Fibroblast of skin of left quadriceps (primary cell): ENCODE measurements at regions not wholly inside any gene's neighbourhood (a gene's known extent, or its start where the extent isn't known, plus 50 kb on each side); places are given as distances from the start of the nearest gene placed in this dataset.

ENCODE experiments used
- DNase-seq, 2 experiments: peaks; one replicate each; pipeline ENCODE4 v3.0.0-alpha.2; 2013; ENCODE audit warnings: low read depth in 2 of 2

DNA sequence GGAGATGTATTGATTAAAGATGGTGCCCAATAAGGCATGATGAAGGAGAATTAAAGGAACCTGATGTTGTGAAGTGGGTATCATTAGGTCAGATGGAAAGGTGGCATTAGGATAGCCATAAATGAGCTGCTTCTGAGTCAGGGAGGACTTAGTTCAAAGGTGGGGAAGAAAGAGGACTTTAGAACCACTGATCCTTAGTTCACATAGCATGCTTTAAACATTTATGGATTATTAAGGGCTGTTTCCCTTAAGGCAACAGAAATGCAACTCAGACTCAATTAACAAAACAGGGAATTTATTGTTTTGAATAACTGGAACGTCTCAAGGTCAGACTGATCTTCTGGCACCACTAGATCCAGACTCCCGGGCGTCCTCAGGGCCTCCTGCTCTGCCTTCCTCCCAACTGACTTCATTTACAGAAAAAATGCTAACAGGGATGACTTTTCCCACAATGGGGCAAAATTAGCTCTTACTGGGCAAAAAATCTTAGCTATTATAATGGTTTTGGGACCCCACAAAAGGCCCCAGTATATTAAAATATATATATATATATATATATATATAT is 1526.0 kb downstream of the TBC1D22A start:
- no peak for DNase-seq

DNA sequence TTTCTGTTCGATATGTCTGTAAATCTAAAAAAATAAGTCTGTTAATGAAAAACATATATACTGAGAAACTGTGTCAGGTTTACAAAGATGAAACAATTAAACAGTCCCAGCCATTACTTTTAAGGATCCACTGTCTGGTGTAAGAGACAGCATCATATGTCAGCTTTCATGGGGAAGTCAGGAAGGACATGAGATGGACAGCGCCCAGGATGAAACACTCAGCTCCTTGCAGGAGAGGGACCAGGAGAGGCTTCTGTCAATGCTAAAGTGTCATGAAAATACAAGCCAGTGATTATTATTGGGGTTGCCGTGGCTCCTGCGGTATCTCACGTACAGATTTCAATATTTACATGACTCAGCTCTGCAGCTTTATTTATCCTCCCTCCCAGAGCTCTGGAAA is 1524.6 kb downstream of the TBC1D22A start:
- DNase-seq = no peak

DNA sequence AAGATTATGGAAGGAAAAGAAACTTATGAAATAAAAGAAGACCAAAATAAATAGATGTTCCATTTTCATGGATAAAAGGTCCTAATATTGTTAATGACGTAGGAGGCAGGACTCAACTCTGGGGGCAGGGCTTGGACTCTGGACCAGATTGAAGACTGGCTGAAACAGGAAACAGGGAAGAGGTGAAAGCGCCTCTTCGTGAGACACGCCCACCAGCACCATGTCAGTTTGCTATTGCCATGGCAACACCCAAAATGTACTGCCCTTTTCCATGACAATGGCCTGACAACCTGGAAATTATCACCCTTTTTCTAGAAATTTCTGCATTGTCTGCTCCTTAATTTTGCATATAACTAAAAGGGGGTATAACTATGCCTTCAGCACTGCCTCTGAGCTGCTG is 1522.2 kb downstream of the TBC1D22A start:
- no peak for DNase-seq

DNA sequence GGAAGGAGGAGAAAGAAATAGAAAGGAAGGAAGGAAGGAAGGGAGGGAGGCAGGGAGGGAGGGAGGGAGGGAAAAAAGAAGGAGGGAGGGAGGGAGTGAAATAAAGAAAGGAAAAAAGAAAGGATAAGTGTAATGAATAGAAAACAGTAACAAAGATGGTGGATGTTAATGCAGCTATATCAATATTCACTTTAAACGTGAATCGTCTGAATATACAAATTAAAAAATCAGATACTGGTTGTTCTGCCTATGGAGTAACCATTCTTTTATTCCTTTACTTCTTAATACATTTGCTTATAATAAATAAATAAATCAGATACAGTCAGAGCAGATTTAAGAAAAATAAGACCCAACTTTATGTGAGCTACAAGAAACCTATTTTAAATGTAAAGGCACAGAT is 1520.4 kb downstream of the TBC1D22A start:
- no peak for DNase-seq

DNA sequence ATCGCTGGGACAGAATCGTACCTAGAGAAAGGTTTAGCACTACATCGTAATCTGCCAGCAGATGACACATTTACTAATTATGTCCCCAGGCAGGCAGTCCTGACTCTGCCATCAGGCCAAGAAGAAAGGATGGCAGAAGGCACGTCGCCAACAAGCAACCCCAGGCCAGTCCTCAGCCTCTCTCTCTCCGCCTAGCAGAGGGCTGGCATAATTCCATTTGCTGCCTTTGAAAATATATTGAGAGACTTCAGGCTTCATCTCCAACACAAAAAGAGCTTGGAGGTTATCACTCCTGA is 1517.0 kb downstream of the TBC1D22A start:
- no peak for DNase-seq

DNA sequence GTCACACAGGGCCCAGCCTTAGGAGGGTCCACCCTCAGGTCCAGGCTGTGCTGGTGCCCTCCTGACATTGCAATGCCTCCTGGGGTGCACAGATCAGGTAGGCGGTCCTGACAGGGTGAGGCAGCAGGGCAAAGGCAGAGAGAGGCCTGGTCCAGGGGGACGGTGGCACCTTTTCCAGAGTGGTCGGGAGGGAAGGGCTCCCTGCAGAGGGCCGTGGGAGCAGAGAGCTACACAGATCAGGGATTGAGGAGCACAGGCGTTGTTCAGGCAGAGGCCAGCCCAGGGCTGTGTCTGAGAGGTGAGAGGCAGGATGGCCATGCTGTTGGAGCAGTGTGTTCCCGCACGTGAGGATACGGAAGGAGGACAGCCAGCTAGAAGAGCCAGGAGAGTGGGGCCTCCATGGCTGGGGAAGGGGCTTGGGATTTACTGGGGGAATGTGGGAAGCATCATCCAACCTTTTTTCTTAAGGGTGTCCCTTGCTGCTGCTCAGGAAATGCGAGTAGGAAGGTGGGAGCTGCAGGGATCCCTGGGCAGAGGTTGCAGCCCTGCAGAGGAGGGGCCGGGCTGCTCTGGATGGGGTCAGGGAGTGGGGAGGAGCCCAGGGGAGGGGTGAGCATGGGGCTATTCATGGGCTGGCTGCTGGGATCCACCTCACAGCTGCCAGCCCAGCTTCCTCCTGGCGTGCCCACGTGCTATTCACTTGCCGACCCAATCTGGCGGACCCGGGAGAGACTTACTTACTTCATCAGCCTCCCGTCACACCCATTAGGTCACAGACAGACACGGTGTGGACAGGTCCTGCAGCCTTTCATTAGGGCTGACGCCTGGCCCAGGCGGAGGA is 1516.4 kb downstream of the TBC1D22A start:
- DNase-seq = no peak

DNA sequence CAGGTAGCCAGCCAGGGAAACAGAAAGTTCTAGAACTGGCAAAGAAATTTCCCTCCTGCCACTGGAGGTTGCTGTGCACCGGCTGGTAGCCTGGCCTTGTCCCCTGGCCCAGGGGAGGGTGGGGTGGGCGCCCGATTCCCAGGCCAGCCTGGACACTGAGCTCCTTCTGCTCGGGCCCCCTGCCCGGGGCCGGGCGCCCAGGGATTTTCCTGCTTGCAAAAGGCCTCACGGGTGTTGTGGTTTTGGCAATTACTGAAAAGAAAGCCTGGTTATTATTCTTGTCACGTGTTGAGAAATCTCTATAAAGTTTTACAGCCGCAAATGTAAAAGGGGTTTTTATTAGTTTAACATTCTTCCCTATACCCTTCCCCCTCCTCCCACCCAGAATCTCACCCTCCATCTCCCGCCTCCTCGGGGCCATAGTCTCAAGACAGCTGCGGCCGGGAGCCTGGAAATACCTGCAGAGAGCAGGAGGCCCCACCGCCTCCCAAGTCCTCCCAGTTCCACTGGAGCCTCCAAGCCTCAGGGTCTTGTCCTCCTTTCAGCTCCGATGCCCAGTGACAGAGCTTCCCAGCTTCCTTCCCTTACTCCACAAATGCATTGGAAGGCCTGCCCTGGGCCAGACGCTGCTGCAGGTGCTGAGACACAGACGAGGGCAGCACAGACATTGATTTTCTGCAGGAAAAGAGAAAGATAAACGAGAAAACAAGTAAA is 1515.6 kb downstream of the TBC1D22A start:
- DNase-seq = no peak

DNA sequence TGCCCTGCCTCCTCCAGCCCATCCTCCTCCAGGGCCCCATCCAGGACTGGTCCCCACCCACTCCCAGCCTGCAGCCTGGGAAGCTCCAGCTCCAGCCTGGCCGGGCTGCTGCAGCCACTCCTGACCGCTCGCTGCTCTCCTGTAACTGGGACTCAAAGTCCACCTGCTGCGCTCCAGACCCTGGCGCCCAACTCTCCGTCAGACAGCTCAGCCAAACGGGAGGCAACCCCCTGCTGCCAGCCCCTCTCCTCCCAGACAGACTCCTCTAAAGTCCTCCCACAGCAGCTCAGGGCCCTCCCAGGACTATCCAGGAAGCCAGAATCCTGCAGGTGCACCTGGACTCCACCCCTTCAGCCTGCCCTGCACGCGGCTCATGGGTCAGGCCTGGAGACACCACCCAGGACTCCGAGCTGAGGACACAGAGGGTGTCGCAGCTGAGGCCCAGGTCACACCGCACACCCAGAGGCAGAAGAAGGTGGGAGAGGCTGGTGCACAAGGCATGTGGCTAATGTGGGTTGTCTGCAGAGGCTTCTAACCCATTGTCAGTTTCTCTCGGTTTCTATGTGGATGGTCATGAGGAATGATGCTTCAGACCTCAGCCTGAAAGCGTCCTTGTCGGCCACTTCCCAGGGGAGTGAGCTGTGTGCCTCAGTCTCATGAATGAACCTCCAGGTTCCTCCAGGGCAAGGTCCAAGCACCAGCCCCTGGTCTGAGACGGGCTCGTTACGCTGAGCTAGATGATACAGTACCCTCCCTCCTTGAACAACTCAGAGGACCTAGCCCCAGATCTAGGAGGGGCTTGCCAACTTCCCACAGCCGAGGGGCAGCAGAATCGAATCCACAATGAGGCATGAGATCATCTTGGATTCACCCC is 1514.8 kb downstream of the TBC1D22A start:
- no peak for DNase-seq

DNA sequence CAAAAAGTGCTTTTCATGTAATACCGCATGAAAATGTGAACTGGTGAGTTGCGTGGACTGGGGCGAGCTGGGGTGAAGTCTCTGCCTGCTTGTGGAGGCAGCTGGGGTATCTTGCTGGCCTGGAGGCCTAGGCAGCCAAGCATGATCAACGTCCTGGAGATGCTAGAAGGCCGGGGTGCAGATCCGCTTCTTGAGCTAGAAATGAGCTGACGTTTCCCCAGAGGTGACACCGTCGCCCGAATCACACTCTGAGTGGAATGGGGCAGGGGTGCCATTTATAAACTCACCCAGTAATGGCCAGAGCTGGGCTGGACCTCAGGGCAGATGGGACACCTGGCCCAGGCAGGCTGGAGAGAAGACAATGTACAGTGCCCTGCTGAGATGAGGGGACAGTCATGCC is 1513.0 kb downstream of the TBC1D22A start:
- DNase-seq = no peak

DNA sequence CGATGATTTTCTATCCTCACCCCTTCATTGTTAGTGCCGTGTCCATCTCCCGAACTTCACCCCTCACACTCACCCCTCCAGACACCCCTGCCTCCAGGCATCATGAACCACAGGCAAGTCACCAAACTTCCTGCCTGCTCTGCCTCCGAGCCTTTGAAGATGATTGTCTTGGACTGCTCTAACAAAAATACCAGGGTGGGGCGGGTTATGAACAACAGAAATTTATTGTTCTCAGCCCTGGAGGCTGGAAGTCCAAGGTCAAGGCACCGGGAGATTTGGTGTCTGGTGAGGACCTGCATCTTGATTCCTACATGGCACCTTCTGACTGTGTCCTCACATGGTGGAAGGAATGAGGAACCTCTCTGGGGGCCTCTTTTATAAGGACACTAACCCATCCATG is 1508.3 kb downstream of the TBC1D22A start:
- DNase-seq = no peak

DNA sequence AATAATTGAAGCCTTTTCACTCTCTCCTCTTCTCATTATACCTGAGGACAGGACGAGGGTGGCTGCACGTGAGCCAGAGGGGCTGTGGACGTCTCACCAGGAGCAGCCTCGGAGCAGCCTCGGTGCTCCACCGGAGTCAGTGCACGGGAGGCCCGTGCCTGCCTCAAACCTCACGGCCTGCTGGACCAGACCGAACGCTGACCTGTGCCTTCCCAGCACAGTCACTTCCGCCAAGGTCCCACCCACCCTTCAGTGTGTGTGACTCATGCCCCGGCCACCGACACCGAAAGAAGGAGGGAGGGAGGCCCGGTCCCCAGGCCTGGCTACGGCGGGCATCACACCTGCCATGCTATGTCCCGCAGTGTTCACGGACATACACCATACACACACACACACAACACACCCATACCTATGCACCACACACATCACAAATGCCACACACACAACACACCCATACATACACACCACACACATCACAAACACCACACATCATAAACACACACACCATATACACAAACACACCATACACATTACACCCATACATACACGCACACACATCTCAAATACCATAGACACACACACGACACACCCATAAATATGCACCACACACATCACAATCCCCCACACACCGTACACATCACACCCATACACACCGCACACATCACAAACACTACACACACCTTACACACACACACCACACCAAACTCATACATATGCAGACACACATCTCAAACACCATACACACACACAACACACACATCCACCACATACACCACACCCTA is 1506.5 kb downstream of the TBC1D22A start:
- no peak for DNase-seq

DNA sequence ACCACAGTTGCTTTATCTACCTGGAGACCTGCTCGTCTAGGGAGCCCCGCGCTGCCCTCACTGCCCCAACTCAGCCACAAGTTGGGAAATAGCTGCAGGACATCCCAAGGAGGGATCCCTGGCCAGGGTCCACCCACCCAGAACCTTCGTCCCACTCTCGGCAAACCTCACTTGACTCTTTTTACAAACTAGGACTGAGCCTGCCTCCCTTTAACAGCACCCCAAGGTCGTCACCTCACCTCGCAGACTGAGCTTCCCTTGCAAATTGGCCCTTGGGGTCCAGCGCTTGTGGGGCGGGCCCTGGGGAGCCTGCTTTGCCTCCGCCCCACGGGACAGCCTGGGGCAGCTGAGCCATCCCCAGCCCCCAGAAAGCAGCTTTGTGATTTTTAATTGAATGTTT is 1505.8 kb downstream of the TBC1D22A start:
- no peak for DNase-seq

DNA sequence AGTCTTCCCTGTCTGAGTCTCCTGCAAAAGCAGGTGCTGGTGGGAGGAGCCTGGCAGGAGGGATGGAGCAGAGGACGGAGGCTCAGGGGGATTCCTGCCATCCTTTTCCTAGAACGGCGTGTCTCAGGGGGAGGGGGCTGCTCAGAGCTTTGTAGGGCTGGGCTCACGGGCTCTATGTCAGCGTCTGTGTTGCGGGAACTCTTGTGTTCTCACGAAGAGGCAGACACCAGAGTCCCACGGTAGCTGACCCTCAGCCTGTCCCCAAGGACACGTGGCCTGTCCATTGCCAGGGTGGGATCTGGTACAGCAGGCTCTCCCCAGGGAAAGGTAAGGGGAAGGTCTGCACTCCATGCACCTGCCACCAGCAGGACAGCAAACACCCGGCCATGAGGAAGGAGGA is 1505.2 kb downstream of the TBC1D22A start:
- DNase-seq = no peak

DNA sequence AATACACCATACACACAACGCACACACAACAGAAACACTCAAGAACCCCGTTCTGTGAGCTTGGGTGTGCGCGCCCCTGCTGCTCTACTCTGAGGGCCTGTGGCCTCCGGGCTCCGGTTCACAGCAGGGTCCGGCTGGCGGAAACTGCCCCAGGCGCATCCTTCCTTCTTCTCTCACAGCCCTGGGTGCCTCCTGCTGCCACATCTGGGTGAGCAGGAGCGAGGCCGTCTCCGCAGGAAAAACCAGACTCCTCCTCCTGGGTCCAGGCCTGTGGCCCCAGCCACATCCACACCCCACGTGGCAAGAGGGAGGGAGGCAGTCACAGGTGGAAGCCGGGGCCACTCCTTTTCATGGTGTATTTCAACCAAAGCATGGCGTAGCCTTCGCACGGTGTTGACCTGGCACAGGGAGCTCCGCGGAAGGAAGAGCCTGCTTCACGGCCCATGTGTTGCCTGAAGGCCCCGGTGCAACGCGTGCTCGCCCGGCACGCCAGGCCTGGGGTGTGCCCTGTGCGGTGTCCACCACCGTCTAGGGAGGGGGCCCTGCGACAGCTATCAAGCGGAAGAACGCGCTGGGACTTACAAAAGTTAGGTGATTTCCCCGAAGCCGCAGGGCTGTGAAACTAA is 1502.7 kb downstream of the TBC1D22A start:
- DNase-seq = no peak

DNA sequence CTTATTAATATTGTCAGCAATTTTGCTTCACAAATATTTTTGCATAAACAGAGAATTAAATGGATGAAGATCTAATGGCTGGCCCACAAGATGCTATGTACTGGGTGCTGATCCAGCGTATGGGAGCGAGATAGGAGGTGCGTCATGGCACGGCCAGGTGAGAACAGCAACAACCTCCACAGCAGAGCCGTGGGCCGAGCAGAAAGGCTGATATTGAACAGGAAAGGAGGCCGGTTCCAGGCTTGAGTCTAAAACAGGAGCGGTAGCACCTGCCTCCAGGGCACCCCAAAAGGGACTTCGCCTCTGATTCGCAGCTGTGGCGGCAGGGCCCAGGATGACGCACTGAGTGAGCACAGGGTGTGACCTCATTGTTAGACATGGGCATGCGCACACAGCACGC is 1502.1 kb downstream of the TBC1D22A start:
- no peak for DNase-seq

DNA sequence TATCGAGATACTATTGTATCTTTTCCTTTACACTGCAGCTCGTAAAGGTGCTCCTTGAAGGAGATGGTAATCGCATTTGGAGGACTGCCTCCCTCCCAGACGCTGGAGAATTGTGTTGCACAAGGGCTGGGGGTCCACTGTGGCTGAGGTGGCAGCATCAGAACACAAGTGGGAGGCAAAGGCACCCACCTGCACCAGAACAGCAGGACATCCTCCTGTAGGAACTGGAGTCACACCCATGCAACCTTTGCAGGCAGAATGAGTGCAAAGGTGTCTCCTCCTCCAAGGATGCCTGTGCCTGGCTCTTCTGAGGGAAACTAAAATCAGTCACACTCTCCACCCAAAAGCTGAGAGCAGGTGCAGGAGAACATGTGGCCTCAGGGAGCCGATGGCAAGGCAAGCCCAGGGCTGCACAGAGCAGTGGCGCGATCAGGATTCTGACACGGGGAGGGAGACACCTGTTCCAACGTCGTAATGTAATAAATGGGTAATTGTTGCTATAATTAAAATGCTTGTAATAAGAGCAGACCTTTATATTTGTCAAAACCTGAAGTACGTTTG is 1501.4 kb downstream of the TBC1D22A start:
- no peak for DNase-seq

DNA sequence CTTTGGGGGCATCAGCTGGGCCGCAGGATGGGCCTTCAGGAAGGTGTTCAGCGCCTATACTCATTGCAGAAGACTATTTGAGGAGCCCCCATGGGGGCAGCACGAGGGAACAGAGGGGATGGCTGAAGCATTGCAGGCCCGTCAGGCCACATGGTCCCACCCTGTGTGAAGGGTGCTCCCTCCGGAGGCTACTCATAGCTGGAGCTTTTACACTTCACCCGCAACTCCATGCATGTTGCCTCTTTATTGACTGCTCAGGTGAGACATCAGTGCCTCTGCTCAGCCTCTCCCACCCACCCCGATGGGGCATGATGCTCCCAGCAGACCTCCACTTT is 1500.9 kb downstream of the TBC1D22A start:
- no peak for DNase-seq

DNA sequence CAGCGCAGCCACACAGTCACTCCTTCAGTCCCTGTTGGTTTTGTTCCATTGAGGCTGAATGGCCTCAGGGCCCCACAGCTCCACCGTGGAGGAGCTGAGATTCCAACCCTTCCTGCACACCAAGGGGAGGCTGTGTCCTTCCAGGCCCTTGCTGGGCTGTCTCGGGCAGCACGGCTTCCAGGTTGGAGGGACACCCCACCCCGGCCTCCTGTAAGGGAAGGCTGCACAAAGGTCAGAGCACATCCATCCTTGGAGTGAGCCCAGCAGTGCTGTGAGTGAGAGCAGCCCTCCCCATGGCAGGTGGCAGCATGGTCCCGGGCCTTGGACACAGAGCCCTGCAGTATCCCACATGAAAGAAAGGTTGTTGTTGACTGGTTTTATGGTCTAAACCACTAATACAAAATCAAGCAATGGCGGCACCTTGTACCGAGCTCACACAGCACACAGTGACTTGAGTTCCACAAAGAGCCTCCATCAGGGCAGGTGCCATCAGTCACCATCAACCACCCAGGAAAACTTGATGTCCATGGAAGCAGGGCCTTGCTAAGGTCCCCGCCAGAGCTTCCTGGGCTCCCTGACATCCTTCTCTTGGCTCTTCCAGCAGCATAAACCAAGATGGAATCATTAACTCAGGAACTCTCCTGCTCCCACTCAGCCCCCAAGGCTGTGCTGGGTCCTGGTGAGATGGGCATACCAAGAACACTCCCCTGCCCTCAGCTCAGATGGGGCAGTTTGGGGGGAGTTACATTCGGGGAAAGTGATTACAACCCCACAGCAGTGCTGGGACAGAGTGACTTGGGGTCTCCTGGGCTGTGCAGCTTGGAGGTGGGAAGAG is 1500.4 kb downstream of the TBC1D22A start:
- no peak for DNase-seq

DNA sequence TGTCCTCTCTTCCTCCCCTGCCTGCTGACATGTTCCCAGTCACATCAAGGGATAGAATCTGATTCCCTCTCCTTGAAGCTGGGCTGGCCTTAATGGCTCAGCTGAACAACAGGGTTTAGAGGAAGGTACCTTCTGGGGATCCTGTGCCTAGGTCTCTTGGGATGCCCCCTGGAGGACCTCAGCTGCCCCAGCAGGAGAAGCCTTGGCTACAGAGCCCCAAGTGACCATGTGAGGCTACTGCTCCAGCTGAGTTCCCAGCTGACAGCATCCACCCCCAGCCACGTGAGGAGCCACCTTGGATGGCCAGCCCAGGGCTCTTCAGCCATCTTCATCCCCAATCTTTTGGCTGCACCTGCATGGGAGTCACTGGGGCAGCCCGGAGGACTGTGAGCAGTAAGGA is 1499.3 kb downstream of the TBC1D22A start:
- DNase-seq = no peak

DNA sequence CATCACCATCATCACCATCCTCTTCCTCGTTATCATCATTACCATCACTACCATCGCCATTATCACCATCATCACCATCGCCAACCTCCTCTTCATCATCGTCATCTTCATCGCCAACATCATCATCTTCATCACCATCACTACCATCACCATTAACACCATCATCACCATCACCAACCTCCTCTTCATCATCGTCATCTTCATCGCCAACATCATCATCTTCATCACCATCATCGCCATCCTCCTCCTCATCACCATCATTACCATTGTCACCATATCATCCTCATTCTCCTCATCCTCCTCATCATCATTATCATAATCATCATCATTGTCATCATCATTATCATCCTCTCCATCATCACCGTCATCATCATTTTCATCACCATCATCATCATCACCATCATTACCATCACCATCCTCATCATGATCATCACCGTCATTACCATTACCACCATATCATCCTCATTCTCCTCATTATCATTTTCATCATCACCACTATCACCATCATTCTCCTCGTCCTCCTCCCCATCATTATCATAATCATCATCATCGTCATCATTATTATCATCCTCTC is 1498.7 kb downstream of the TBC1D22A start:
- no peak for DNase-seq
